A549 (cell line): ENCODE measurements at regions not wholly inside any gene's neighbourhood (a gene's known extent, or its start where the extent isn't known, plus 50 kb on each side); places are given as distances from the start of the nearest gene placed in this dataset.

Source experiments
- ATAC-seq, 2 experiments: fragments of 200-7000 bp in 1 of 2; fragments of >200 bp in 1 of 2; cut with Nextera tagmentation in 1 of 2; cut with Tn5 transposase in 1 of 2; 3 replicates each; pipeline versions ENCODE4 v1.8.0 to v1.9.1; 2018 to 2020; ENCODE audit warnings: mild to moderate bottlenecking in 1 of 2, moderate library complexity in 1 of 2
- CTCF ChIA-PET: fragments of 300-600 bp; sonication (Branson Sonifier 250); formaldehyde crosslinking; extraction: SDS; loops from one replicate; lab custom pipeline; 2021; ENCODE audit warnings: antibody characterized with exemption, inconsistent platforms; lab: Yijun Ruan, JAX
- POLR2A ChIA-PET: fragments of 350-600 bp; formaldehyde crosslinking; extraction: SDS; loops from one replicate; lab custom pipeline; 2021; ENCODE audit warnings: antibody characterized with exemption, inconsistent platforms; lab: Yijun Ruan, JAX
- DNase-seq, 2 experiments: peaks; one replicate each; pipeline versions ENCODE4 v3.0.0 to v3.0.0-alpha.2; 2011 to 2016; ENCODE audit warnings: low read depth in 1 of 2, low spot score in 1 of 2
- FAIRE-seq: peaks from 2 replicates; lab custom pipeline; 2011; peaks lifted over from hg19 to GRCh38; lab: Jason Lieb, UNC
- H3K27ac ChIP-seq, 2 experiments: fragments of >200 bp; sonication (Bioruptor Twin); formaldehyde crosslinking; 3 replicates each; pipeline ENCODE4 v1.5.1; 2016 to 2017
- H3K4me1 ChIP-seq: fragments of >200 bp; sonication (Bioruptor Twin); formaldehyde crosslinking; 3 replicates; pipeline ENCODE4 v1.6.1; 2016
- H3K4me2 ChIP-seq: fragments of >200 bp; sonication (Bioruptor Twin); formaldehyde crosslinking; 3 replicates; pipeline ENCODE4 v1.6.1; 2016
- H3K4me3 ChIP-seq: fragments of >200 bp; sonication (Bioruptor Twin); formaldehyde crosslinking; 3 replicates; pipeline ENCODE4 v1.5.1; 2016
- H3K9me3 ChIP-seq: fragments of >200 bp; sonication (Bioruptor Twin); formaldehyde crosslinking; 3 replicates; pipeline ENCODE4 v1.6.1; 2016
- ATOH8 ChIP-seq: fragments of 250-450 bp; sonication (Bioruptor Pico); IDR thresholded peaks from 2 replicates; pipeline ENCODE4 v1.5.0; 2020; ENCODE audit warnings: low read depth, mild to moderate bottlenecking, moderate library complexity
- BCL3 ChIP-seq: fragments of >200 bp; sonication (Bioruptor Twin); formaldehyde crosslinking; IDR thresholded peaks from 3 replicates; pipeline ENCODE4 v1.6.1; 2016
- BHLHE40 ChIP-seq: IDR thresholded peaks from 2 replicates; pipeline ENCODE4 v1.6.1; 2012; ENCODE audit warnings: low read depth, low read length, inconsistent platforms
- CBX8 ChIP-seq: fragments of 200-600 bp; sonication (generic); IDR thresholded peaks from 2 replicates; pipeline ENCODE4 v1.6.1; 2016
- CEBPB ChIP-seq, 2 experiments: fragments of >200 bp in 1 of 2; sonication (Bioruptor Twin) in 1 of 2; formaldehyde crosslinking in 1 of 2; IDR thresholded peaks; 2 replicates each; pipeline ENCODE4 v1.6.1; 2012 to 2016
- ESRRA ChIP-seq: fragments of 150-350 bp; IDR thresholded peaks from 2 replicates; pipeline ENCODE4 v1.6.1; 2014; ENCODE audit warnings: mild to moderate bottlenecking, low read length, borderline replicate concordance
- FOSL2 ChIP-seq, 2 experiments: fragments of 450-650 bp in 1 of 2; fragments of >200 bp in 1 of 2; sonication (Bioruptor Twin) in 1 of 2; formaldehyde crosslinking; IDR thresholded peaks; 2 replicates each; pipeline versions ENCODE4 v1.5.0 to v1.6.1; 2016 to 2020; ENCODE audit warnings: mild to moderate bottlenecking in 1 of 2, moderate library complexity in 1 of 2
- FOXS1 ChIP-seq: fragments of 250-450 bp; sonication (Bioruptor Pico); IDR thresholded peaks from 2 replicates; pipeline ENCODE4 v1.5.0; 2020; ENCODE audit warnings: mild to moderate bottlenecking, moderate library complexity
- HDAC2 ChIP-seq: fragments of 200-600 bp; sonication (generic); IDR thresholded peaks from 2 replicates; pipeline ENCODE4 v1.6.1; 2016
- HES2 ChIP-seq: fragments of >200 bp; sonication (Bioruptor Twin); formaldehyde crosslinking; IDR thresholded peaks from 2 replicates; pipeline ENCODE4 v1.6.1; 2016
- HEYL ChIP-seq: fragments of 250-450 bp; sonication (Bioruptor Pico); IDR thresholded peaks from 2 replicates; pipeline ENCODE4 v1.8.0; 2021; ENCODE audit warnings: mild to moderate bottlenecking, moderate library complexity
- HOXA7 ChIP-seq: fragments of 250-450 bp; sonication (Bioruptor Pico); IDR thresholded peaks from 2 replicates; pipeline ENCODE4 v1.5.0; 2020; ENCODE audit warnings: mild to moderate bottlenecking, moderate library complexity
- HOXB13 ChIP-seq: fragments of 250-450 bp; sonication (Bioruptor Pico); IDR thresholded peaks from 2 replicates; pipeline ENCODE4 v1.5.0; 2020; ENCODE audit warnings: low read depth, mild to moderate bottlenecking, moderate library complexity
- JUN ChIP-seq, 2 experiments: fragments of >200 bp; sonication (Bioruptor Twin); formaldehyde crosslinking; IDR thresholded peaks; 2 replicates in 1 of 2; 3 replicates in 1 of 2; pipeline ENCODE4 v1.6.1; 2016 to 2017
- JUNB ChIP-seq: fragments of >200 bp; sonication (Bioruptor Twin); formaldehyde crosslinking; IDR thresholded peaks from 2 replicates; pipeline ENCODE4 v1.6.1; 2016
- KDM1A ChIP-seq: fragments of 200-600 bp; sonication (generic); IDR thresholded peaks from 2 replicates; pipeline ENCODE4 v1.6.1; 2016; ENCODE audit warnings: low read depth, mild to moderate bottlenecking
- MAFK ChIP-seq: fragments of 450-650 bp; IDR thresholded peaks from 2 replicates; pipeline ENCODE4 v1.6.1; 2014; ENCODE audit not compliant: partially characterized antibody
- MYC ChIP-seq: IDR thresholded peaks from 2 replicates; pipeline ENCODE4 v1.6.1; 2012; ENCODE audit warnings: mild to moderate bottlenecking, inconsistent platforms, low read length, improper control_type of control experiment, borderline replicate concordance
- NFE2L2 ChIP-seq: fragments of 150-350 bp; conservative IDR thresholded peaks from 2 replicates; pipeline ENCODE4 v1.6.1; 2014; ENCODE audit warnings: low read length
- RCOR1 ChIP-seq: fragments of 150-350 bp; IDR thresholded peaks from 2 replicates; pipeline ENCODE4 v1.6.1; 2014; ENCODE audit warnings: antibody characterized with exemption, low read length, low read depth
- REST ChIP-seq: fragments of 200-600 bp; sonication (generic); IDR thresholded peaks from 2 replicates; pipeline ENCODE4 v1.6.1; 2016; ENCODE audit warnings: antibody characterized with exemption, mild to moderate bottlenecking, moderate library complexity
- RFX5 ChIP-seq: fragments of 450-650 bp; IDR thresholded peaks from 2 replicates; pipeline ENCODE4 v1.7.1; 2014; ENCODE audit warnings: antibody characterized with exemption, mild to moderate bottlenecking, moderate library complexity
- SMC3 ChIP-seq: fragments of >200 bp; sonication (Bioruptor Twin); formaldehyde crosslinking; IDR thresholded peaks from 3 replicates; pipeline ENCODE4 v1.6.1; 2018; ENCODE audit warnings: inconsistent platforms
- SREBF2 ChIP-seq: fragments of 450-650 bp; IDR thresholded peaks from 2 replicates; pipeline ENCODE4 v1.6.1; 2014; ENCODE audit warnings: mild to moderate bottlenecking, moderate library complexity
- TFCP2L1 ChIP-seq: fragments of 250-450 bp; sonication (Bioruptor Pico); IDR thresholded peaks from 2 replicates; pipeline ENCODE4 v1.5.0; 2021; ENCODE audit warnings: mild to moderate bottlenecking
- USF2 ChIP-seq: fragments of 450-650 bp; IDR thresholded peaks from 2 replicates; pipeline ENCODE4 v1.6.1; 2014; ENCODE audit warnings: antibody characterized with exemption
- WGBS: methylation state at CpG from one replicate; pipeline ENCODE4 v1.1.6; 2017; ENCODE audit errors: missing lambda C conversion rate; 5-methylcytosine and 5-hydroxymethylcytosine counted together
- TF ChIP-seq, protein P1 (sequence below): fragments of 250-450 bp; sonication (Bioruptor Pico); IDR thresholded peaks from 2 replicates; pipeline ENCODE4 v1.5.0; 2021; ENCODE audit warnings: mild to moderate bottlenecking, moderate library complexity, borderline replicate concordance

DNA sequence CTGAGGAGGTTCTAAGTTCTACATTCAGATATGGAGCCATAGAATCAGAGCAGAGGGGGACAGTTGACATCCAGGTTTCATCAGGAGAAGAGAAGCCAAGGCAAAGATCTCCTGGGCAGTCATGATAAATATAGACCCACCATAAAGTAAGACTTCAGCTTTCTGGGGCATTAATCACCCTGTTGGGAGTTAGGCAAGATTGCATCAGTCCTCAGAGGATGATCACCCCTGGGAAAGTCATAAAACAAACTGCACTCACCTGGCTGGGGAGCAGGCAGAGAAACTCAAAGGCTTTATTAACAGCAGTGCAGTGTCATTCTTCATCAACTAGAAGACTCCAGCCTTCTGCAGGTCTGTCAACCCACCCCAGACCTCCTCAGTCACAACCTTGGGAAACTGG, 301.3 kb upstream of the JARID2 start:
- FAIRE-seq (no peak), ATAC-seq (no peak), DNase-seq (no peak)
- ChIA-PET POLR2A (no interaction called here), CTCF (no interaction called here)
- Histone ChIP-seq H3K4me2 (peak overlapping the region; percentile 5; the same call in 1 of the 3 replicates), H3K4me3 (no peak overlapping the region), H3K4me1 (peaks cover 7% of the 10 kb centered on the region; the same call in 1 of the 3 replicates), H3K9me3 (no peaks in the 10 kb centered on the region), H3K27ac (peak overlapping the region in 1 of 2 experiments; percentile 61; a peak in 3 of 6 replicates)
- 0 out of 4 replicates have a peak, but pooled peaks of 1 of the 2 experiments have one; percentile 13 for TF ChIP-seq CEBPB (IDR thresholded peaks at IDR 0.05)
- TF ChIP-seq NFE2L2: no peak
- TF ChIP-seq HOXB13 (CRISPR knock-in tag): no peak

- H3K4me2 ChIP-seq: no peak overlapping the region
- no peak overlapping the region for H3K27ac ChIP-seq
- H3K4me1 ChIP-seq: peaks cover 7% of the 10 kb centered on the region; the same call in 1 of the 3 replicates
- no peak overlapping the region for H3K4me3 ChIP-seq
- TF ChIP-seq ATOH8 (no peak), NFE2L2 (no peak), USF2 (no peak), CBX8 (no peak), HEYL (CRISPR knock-in tag) (no peak), JUNB (no peak), JUN (IDR thresholded peaks at IDR 0.05) (no peak), RFX5 (no peak), MYC (no peak), HOXA7 (no peak), FOXS1 (CRISPR knock-in tag) (no peak), KDM1A (no peak), ESRRA (no peak), MAFK (no peak), SMC3 (no peak), TFCP2L1 (CRISPR knock-in tag) (no peak), HDAC2 (no peak)
- TF ChIP-seq, protein P1, sequence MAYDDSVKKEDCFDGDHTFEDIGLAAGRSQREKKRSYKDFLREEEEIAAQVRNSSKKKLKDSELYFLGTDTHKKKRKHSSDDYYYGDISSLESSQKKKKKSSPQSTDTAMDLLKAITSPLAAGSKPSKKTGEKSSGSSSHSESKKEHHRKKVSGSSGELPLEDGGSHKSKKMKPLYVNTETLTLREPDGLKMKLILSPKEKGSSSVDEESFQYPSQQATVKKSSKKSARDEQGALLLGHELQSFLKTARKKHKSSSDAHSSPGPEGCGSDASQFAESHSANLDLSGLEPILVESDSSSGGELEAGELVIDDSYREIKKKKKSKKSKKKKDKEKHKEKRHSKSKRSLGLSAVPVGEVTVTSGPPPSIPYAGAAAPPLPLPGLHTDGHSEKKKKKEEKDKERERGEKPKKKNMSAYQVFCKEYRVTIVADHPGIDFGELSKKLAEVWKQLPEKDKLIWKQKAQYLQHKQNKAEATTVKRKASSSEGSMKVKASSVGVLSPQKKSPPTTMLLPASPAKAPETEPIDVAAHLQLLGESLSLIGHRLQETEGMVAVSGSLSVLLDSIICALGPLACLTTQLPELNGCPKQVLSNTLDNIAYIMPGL (CRISPR knock-in tag): no peak
- DNase-seq (no peak), FAIRE-seq (no peak), ATAC-seq (no peak)
- 81% methylated on average over 7 of the region's 7 CpGs for WGBS
- CTCF ChIA-PET: no interaction called here
- POLR2A ChIA-PET: no interaction called here
- no peaks in the 10 kb centered on the region for H3K9me3 ChIP-seq
Measured at GRCh38 chr6:14945461-14946185, 300.2 kb upstream of the JARID2 start.

- no peak overlapping the region for H3K4me2 ChIP-seq
- ATAC-seq: no peak
- no peak overlapping the region for H3K4me3 ChIP-seq
- FAIRE-seq: no peak
- H3K27ac ChIP-seq: no peak overlapping the region
- ChIA-PET POLR2A (no interaction called here), CTCF (no interaction called here)
- no peak for TF ChIP-seq BHLHE40
- no peak for TF ChIP-seq REST
- no peak for TF ChIP-seq TFCP2L1 (CRISPR knock-in tag)
- TF ChIP-seq SREBF2: no peak
- TF ChIP-seq RCOR1: no peak
- no peak for TF ChIP-seq BCL3
- TF ChIP-seq FOSL2 (IDR thresholded peaks at IDR 0.05): no peak
- no peak for TF ChIP-seq FOSL2 (CRISPR knock-in tag; IDR thresholded peaks at IDR 0.05)
- no peak for TF ChIP-seq HES2
- no peak for TF ChIP-seq FOXS1 (CRISPR knock-in tag)
- H3K9me3 ChIP-seq: no peaks in the 10 kb centered on the region
- 79% methylated on average over 4 of the region's 4 CpGs for WGBS
- no peak for DNase-seq
- peaks cover 7% of the 10 kb centered on the region; the same call in 1 of the 3 replicates for H3K4me1 ChIP-seq
Measured at GRCh38 chr6:14946753-14947152, 299.1 kb upstream of the JARID2 start.
